ENCODE measurements at regions not wholly inside any gene's neighbourhood (a gene's known extent, or its start where the extent isn't known, plus 50 kb on each side); places are given as distances from the start of the nearest gene placed in this dataset.

GRCh38 chr2:146068051-146068450, 1548.1 kb upstream of the ZEB2 start:
- no peak overlapping the region for H2BK15ac ChIP-seq (ENCODE audit: low read depth, low read length)
- peaks cover 21 to 32% of the 10 kb centered on the region in 2 experiments for H3K9me3 Mint-ChIP-seq
- no peak for DNase-seq
- no peak overlapping the region for H2BK5ac ChIP-seq (ENCODE audit: insufficient read length, low read length)
- no peak overlapping the region for H3K27ac ChIP-seq (ENCODE audit: insufficient read length, low read depth, low read length)
- no peak overlapping the region for H4K91ac ChIP-seq (ENCODE audit: insufficient read length, low read depth, low read length)
- H3K27ac Mint-ChIP-seq, result no peak overlapping the region
- H3K18ac ChIP-seq (ENCODE audit: insufficient read length, low read depth, low read length), result no peak overlapping the region
- no peak overlapping the region for H2BK20ac ChIP-seq (ENCODE audit: low read depth, low read length, poor library complexity, severe bottlenecking)
- H3K4me3 Mint-ChIP-seq, result no peak overlapping the region
- no peak overlapping the region for H3K9ac ChIP-seq (ENCODE audit: extremely low read depth, insufficient read length, low read length)
- H4K20me1 ChIP-seq (ENCODE audit: control insufficient read depth, insufficient read depth, insufficient read length), result no peaks in the 10 kb centered on the region
- no peaks in the 10 kb centered on the region for H3K23me2 ChIP-seq (ENCODE audit: insufficient read length, low read depth, low read length, poor library complexity, severe bottlenecking)
- H3K4me2 ChIP-seq (ENCODE audit: insufficient read depth, insufficient read length, low read length), result no peak overlapping the region
- no peak overlapping the region for H3K14ac ChIP-seq (ENCODE audit: insufficient read depth, low read length)
- no peak overlapping the region for H2AK5ac ChIP-seq (ENCODE audit: insufficient read length, low read length)
- H3K27me3 ChIP-seq (ENCODE audit: insufficient read depth, low read length), result no peaks in the 10 kb centered on the region
- no peaks in the 10 kb centered on the region for H3K79me2 ChIP-seq (ENCODE audit: insufficient read depth, low read length)
- H4K8ac ChIP-seq (replicated peaks; ENCODE audit: insufficient read length, low read depth, low read length), result no peak overlapping the region
- TF ChIP-seq CTCF (conservative IDR thresholded peaks at IDR 0.05), result no peak
- peaks cover 10 to 36% (median 14%) of the 10 kb centered on the region in 3 experiments for H3K36me3 Mint-ChIP-seq (ENCODE audit: insufficient read depth in 1 of 3, low read depth in 3 of 3)
- no peaks in the 10 kb centered on the region for H3K9me3 ChIP-seq (ENCODE audit: control insufficient read depth, low read depth, low read length)
- no peak overlapping the region for H3K23ac ChIP-seq (ENCODE audit: insufficient read length, low read depth, low read length)
- H3K79me1 ChIP-seq (ENCODE audit: insufficient read depth, low read depth, low read length, poor library complexity, severe bottlenecking), result no peaks in the 10 kb centered on the region
- no peak overlapping the region for H2BK12ac ChIP-seq (ENCODE audit: insufficient read length, low read depth, low read length)
- no peak overlapping the region for H2BK120ac ChIP-seq (ENCODE audit: low read depth, low read length, poor library complexity, severe bottlenecking)
- no peaks in the 10 kb centered on the region for H3K4me1 Mint-ChIP-seq
- no peaks in the 10 kb centered on the region for H3K27me3 Mint-ChIP-seq (ENCODE audit: low read depth)
- H3K4ac ChIP-seq (ENCODE audit: low read depth, low read length), result no peak overlapping the region
- H4K5ac ChIP-seq (ENCODE audit: insufficient read length, low read depth, low read length), result no peak overlapping the region
- no peaks in the 10 kb centered on the region for H3K4me1 ChIP-seq (ENCODE audit: insufficient read depth, low read length)
- no peak overlapping the region for H3T11ph ChIP-seq (ENCODE audit: low read length)
- no peak overlapping the region for H2AFZ ChIP-seq (ENCODE audit: low read length)
- no peak overlapping the region for H3K56ac ChIP-seq (ENCODE audit: insufficient read length, low read depth, low read length)
